Hematopoietic multipotent progenitor cell (in vitro differentiated cells): ENCODE measurements at regions not wholly inside any gene's neighbourhood (a gene's known extent, or its start where the extent isn't known, plus 50 kb on each side); places are given as distances from the start of the nearest gene placed in this dataset.

Experiments
- DNase-seq, 3 donors: peaks; one replicate each; pipeline ENCODE4 v3.0.0-alpha.2; 2011 to 2015; ENCODE audit warnings: low read depth in 2 of 3, low spot score in 2 of 3

- no peak for DNase-seq
Measured at GRCh38 chr3:19093084-19093483, 55.2 kb upstream of the KCNH8 start.

- DNase-seq, result no peak
Measured at GRCh38 chr3:19077388-19077787, 70.9 kb upstream of the KCNH8 start.

- DNase-seq, result no peak
Measured at GRCh38 chr3:19075037-19075436, 73.3 kb upstream of the KCNH8 start.

- no peak for DNase-seq
Measured at GRCh38 chr3:19074257-19074900, 73.9 kb upstream of the KCNH8 start.

GRCh38 chr3:19073341-19074105 is 74.8 kb upstream of the KCNH8 start:
- no peak for DNase-seq

- DNase-seq, result no peak
Measured at GRCh38 chr3:19070325-19070724, 78.0 kb upstream of the KCNH8 start.

- peak in 2 of 3 donors; percentile 33 to 73 for DNase-seq
Measured at GRCh38 chr3:19065027-19065426, 83.3 kb upstream of the KCNH8 start.

GRCh38 chr3:19063936-19064335 is 84.4 kb upstream of the KCNH8 start:
- DNase-seq, result no peak

- DNase-seq, result no peak
Measured at GRCh38 chr3:19060404-19060803, 87.9 kb upstream of the KCNH8 start.

GRCh38 chr3:19052874-19053273 is 95.4 kb upstream of the KCNH8 start:
- DNase-seq, result no peak

GRCh38 chr3:19046440-19046839 is 101.9 kb upstream of the KCNH8 start:
- DNase-seq, result peak in 1 of 3 donors; percentile 11

GRCh38 chr3:19030522-19030839 is 117.8 kb upstream of the KCNH8 start:
- DNase-seq, result no peak

- DNase-seq, result no peak
Measured at GRCh38 chr3:19029837-19030521, 118.3 kb upstream of the KCNH8 start.

GRCh38 chr3:19025441-19025840 is 122.9 kb upstream of the KCNH8 start:
- DNase-seq, result no peak

- DNase-seq, result no peak
Measured at GRCh38 chr3:19022546-19022945, 125.8 kb upstream of the KCNH8 start.

GRCh38 chr3:19016851-19017250 is 131.5 kb upstream of the KCNH8 start:
- DNase-seq, result no peak

- DNase-seq, result no peak
Measured at GRCh38 chr3:19013879-19014278, 134.4 kb upstream of the KCNH8 start.

- DNase-seq, result no peak
Measured at GRCh38 chr3:19012846-19013245, 135.5 kb upstream of the KCNH8 start.

GRCh38 chr3:19002606-19003005 is 145.7 kb upstream of the KCNH8 start:
- no peak for DNase-seq

- DNase-seq, result no peak
Measured at GRCh38 chr3:18998069-18998468, 150.2 kb upstream of the KCNH8 start.

- no peak for DNase-seq
Measured at GRCh38 chr3:18992709-18993108, 155.6 kb upstream of the KCNH8 start.

- DNase-seq, result no peak
Measured at GRCh38 chr3:18989237-18989795, 159.0 kb upstream of the KCNH8 start.
